GM21528 (cell line): ENCODE measurements at regions not wholly inside any gene's neighbourhood (a gene's known extent, or its start where the extent isn't known, plus 50 kb on each side); places are given as distances from the start of the nearest gene placed in this dataset.

Source experiments
- ATAC-seq: cut with Tn5 transposase; IDR thresholded peaks from one replicate; pipeline ENCODE4 v1.9.1; 2021; ENCODE audit warnings: mild to moderate bottlenecking, moderate library complexity; ENCODE audit not compliant: unreplicated experiment, low FRiP score

- peak; percentile 60 for ATAC-seq
Observed at GRCh38 chr14:39762576-39763401, 330.6 kb upstream of the FBXO33 start.

DNA sequence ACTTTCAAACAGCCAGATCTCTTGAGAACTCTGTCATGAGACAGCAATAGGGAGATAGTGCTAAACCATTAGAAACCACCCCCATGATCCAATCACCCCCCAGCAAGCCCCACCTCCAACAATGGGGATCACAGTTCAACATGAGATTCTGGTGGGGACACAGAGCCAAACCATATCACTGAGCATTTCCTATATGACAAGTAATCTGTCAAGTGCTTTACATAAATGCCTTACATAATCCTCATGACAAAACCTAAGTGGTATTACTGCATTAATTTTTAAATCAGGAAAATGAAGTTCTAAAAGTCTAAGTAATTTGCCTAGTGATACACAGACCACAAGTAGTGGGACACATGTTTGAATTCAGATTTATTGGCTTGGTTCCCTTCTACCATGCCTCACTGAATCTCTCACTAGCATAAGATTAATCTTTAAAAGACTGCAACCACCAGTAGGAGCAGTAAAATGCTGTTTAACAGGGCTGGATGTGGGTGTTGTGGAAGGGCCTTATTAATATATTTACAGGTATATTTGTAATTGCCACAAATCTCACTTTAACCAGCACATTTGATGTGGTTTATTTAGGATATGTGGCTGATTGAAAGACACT, 323.1 kb upstream of the FBXO33 start:
- ATAC-seq = peak; percentile 84

DNA sequence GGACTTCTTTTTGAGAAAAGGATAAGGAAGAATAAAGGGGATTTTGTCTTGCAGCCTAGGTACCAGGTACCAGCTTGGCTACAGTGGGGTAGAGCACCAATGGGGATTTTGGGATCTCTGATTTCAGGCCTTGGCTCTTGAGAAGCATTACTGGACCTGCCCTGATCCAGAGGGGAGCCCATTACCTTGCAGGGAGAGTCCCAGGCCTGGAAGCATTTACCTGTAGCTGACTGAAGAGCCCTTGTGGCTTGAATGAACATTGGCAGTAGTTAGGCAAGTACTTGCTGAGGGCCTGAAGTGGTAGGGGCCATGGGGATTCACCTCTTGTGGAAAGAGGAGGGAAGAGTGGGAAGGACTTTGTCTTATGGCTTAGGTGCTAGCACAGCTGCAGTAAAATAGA, 308.2 kb upstream of the FBXO33 start:
- no peak for ATAC-seq

- ATAC-seq = no peak
Observed at GRCh38 chr14:39739796-39740195, 307.6 kb upstream of the FBXO33 start.

DNA sequence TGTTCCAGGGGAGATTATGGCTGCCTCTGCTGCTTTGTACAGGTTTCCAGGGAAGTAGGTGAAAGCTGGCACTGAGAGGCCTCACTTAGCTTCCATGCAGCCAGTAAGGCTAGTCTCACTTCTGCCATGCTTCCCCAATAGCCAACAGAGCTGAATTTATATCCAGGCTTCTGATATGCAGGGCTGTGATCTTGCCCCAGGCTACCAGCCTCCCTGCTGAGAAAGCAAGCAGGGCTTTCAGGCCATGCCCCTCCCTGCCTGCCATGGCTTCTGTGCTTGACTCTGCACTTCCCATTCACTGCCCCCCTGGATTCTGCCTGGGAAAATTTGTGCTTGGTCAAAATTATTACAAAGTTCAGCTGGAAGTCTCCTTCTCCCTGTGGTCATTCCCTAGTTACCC, 302.1 kb upstream of the FBXO33 start:
- ATAC-seq = no peak

DNA sequence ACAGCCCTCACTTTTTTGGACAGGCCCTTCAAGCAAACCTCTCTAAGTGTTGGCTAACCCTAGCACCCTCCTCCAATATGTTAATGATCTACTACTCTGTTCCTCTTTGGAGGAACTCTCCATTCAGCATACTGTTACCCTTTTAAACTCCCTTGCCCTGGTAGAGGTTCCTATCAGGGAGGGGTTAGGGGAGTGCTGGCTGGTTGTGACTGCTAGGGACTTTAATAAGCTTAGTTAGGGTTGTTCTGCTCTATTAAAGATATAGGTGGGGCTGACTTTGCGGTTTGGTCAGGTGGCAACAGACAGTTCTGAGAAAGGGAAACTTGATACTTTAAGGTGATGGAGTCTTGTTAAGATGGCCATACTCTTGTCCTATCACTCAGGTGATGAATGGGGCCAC, 301.5 kb upstream of the FBXO33 start:
- no peak for ATAC-seq

DNA sequence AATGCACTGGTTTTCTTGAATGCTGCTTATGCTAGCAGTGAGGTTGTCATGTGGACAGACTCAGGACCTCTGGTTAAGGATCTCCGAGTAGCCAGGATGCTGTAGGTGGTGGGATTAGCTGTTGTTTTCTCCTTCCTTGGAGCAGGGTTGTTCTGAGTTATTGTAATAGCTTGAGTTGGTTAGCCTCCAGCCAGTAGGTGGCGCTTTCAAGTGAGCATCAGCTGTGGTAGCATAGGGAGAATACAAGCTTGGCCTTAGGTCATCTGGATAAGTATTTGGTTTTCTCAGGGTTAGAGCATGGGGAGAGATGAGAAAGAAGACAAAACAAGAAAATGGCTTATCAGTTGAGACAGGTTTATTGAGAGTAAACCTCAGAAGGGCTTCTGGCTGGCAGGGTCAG, 299.7 kb upstream of the FBXO33 start:
- ATAC-seq = peak; percentile 64

DNA sequence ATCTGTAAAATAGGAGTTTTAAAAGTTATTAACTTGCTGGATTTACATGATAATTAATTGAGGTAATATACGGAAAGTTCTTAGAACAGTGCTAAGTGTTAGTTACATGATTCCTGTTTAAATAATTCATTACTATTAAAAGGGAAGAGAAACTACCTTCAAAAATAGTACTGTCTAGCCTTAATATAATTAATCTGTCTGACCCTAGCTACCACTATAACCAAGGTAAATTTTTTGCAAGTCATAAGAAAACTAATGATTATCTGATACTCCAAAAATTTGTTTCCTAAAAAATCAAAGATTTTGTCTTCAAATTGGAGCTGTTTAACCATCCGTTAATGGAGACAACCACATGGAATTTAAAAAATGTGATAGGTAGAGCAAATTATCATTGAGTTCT, 294.3 kb upstream of the FBXO33 start:
- ATAC-seq = no peak

DNA sequence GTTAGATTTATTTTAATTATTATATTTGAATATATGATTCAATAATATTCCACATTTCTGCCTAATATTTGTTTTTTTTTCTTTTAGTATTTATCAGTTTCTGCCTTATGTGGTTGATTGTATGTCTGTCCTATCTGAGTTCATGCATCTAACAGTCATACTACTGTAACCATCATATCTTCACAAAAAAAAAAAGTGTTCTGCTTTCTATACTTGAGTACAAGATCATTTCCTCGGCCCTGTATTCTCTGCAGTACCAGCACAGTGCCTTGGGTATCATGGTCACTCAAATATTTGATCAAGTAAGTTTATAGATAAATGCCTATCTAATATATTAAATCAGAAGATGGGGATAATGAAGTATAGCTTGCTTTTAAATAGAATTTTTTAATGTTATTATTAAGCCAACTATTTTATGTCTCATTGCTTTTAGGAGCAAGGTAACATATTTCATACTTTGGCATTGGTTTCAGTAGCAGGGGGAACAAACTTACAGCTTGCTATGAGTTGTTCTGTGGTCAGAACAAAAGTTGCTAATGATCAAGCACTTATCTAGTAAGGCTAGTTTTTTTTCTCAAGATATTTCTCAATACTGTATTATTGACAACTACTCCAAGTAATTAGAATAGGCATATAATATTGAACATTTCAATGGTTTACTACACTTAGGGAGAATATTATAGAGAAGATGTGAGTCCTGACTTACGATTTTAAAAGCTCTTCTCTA, 290.5 kb upstream of the FBXO33 start:
- ATAC-seq = no peak

- ATAC-seq = no peak
Observed at GRCh38 chr14:39716987-39717570, 284.8 kb upstream of the FBXO33 start.

- ATAC-seq = no peak
Observed at GRCh38 chr14:39712293-39712999, 280.2 kb upstream of the FBXO33 start.

- ATAC-seq = no peak
Observed at GRCh38 chr14:39704594-39704993, 272.4 kb upstream of the FBXO33 start.

DNA sequence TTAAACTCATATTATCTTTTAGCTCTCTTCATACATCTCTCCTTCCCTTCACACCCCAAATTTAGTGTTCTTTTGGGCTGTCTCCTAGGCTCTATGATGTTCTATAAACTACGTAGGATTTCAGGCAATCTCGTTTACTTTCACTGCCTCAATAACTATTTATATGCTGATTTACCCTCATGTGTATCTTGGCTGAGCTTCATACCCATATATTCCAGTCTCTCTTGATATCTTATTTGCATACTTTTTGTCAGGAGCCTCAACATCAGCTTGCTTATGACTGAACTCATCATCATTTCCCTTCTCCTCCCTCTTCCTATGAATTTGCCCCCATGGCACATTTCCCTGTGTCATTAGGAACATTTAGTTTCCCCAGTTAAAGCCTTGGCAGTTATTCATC, 262.1 kb upstream of the FBXO33 start:
- ATAC-seq = no peak

- ATAC-seq = no peak
Observed at GRCh38 chr14:39683691-39684260, 251.5 kb upstream of the FBXO33 start.

- no peak for ATAC-seq
Observed at GRCh38 chr14:39682582-39682981, 250.3 kb upstream of the FBXO33 start.

- ATAC-seq = no peak
Observed at GRCh38 chr14:39681782-39682399, 249.7 kb upstream of the FBXO33 start.

- ATAC-seq = peak; percentile 91
Observed at GRCh38 chr14:39680777-39681176, 248.5 kb upstream of the FBXO33 start.

- no peak for ATAC-seq
Observed at GRCh38 chr14:39673734-39674133, 241.5 kb upstream of the FBXO33 start.

DNA sequence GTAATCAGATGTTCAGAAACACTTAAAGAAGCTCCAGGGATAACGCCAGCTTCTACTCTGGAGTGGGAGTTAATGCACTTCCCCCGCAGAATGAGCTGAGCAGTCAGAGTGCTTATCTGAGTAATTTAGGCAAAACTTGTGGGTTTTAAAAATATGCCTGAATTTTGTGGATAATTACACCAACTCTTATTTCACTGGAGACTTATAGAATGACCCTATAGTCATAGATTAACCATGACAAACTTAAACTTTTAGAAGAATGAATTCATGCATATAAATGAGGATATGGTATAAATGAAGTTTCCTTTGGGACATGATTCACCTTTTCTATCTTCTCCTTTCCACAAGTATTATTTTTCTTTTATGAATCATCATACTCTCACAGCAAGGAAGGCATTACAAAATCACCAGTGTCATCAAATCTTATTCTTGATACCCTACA, 241.1 kb upstream of the FBXO33 start:
- ATAC-seq = no peak

GRCh38 chr14:39668449-39668848, 236.2 kb upstream of the FBXO33 start:
- ATAC-seq = no peak
